Esophagus squamous epithelium (tissue), 4 donors: ENCODE measurements at regions not wholly inside any gene's neighbourhood (a gene's known extent, or its start where the extent isn't known, plus 50 kb on each side); places are given as distances from the start of the nearest gene placed in this dataset.

ENCODE experiments used
- CTCF ChIP-seq, 6 experiments: fragments of 450-650 bp in 4 of 6; fragments of 200-600 bp in 2 of 6; sonication (generic) in 2 of 6; IDR thresholded peaks; one replicate each; pipeline ENCODE4 v1.5.1; 2016 to 2019; ENCODE audit warnings: antibody characterized with exemption in 6 of 6, mild to moderate bottlenecking in 4 of 6, moderate library complexity in 4 of 6
- POLR2A ChIP-seq, 4 donors: fragments of 450-650 bp; IDR thresholded peaks; one replicate each; pipeline ENCODE4 v1.6.1; 2017; ENCODE audit warnings: antibody characterized with exemption in 4 of 4, mild to moderate bottlenecking in 4 of 4, moderate library complexity in 3 of 4

GRCh38 chr2:47301731-47302130 lies 67.4 kb upstream of the EPCAM start:
- TF ChIP-seq CTCF (IDR thresholded peaks at IDR 0.05) = no peak
- no peak for TF ChIP-seq POLR2A (IDR thresholded peaks at IDR 0.05)
